Kidney (tissue), 10 donors: ENCODE measurements at regions not wholly inside any gene's neighbourhood (a gene's known extent, or its start where the extent isn't known, plus 50 kb on each side); places are given as distances from the start of the nearest gene placed in this dataset.
"Not testable (repeated sequence)": the region's sequence is repeated elsewhere in the genome, so short reads cannot be mapped to it uniquely, and the experiment has no call there.

Experiments used
- DNase-seq, 5 donors: peaks; one replicate each; pipeline ENCODE4 v3.0.0-alpha.2; 2013 to 2020
- FAIRE-seq: peaks from 2 replicates; lab custom pipeline; 2012; peaks lifted over from hg19 to GRCh38; lab: Jason Lieb, UNC
- H3K27ac ChIP-seq, 2 donors: one replicate each; pipeline ENCODE4 v1.7.0; 2013; ENCODE audit warnings: low read depth in 2 of 2, low read length in 2 of 2, inconsistent platforms in 1 of 2
- H3K27me3 ChIP-seq: one replicate; pipeline ENCODE4 v1.7.1; 2013; ENCODE audit warnings: low read length, inconsistent platforms; ENCODE audit not compliant: control insufficient read depth, insufficient read depth
- H3K36me3 ChIP-seq, 3 donors: one replicate each; pipeline versions ENCODE4 v1.7.0 to v1.7.1; 2013; ENCODE audit warnings: low read length in 3 of 3, control low read depth in 1 of 3, inconsistent platforms in 1 of 3; ENCODE audit not compliant: insufficient read depth in 3 of 3, control insufficient read depth in 2 of 3
- H3K4me1 ChIP-seq, 3 donors: one replicate each; pipeline versions ENCODE4 v1.7.0 to v1.7.1; 2013; ENCODE audit warnings: low read length in 3 of 3, inconsistent platforms in 1 of 3, low read depth in 1 of 3; ENCODE audit not compliant: control insufficient read depth in 2 of 3, insufficient read depth in 2 of 3
- H3K4me3 ChIP-seq, 3 donors: one replicate each; pipeline versions ENCODE4 v1.7.0 to v1.8.1; 2013; ENCODE audit warnings: low read length in 3 of 3, control low read depth in 1 of 3, inconsistent platforms in 1 of 3
- H3K9ac ChIP-seq, 3 donors: one replicate each; pipeline versions ENCODE4 v1.7.0 to v1.7.1; 2013; ENCODE audit warnings: low read length in 3 of 3, control low read depth in 1 of 3, inconsistent platforms in 1 of 3
- H3K9me3 ChIP-seq, 3 donors: one replicate each; pipeline versions ENCODE4 v1.7.0 to v1.7.1; 2013; ENCODE audit warnings: low read length in 3 of 3, control low read depth in 1 of 3, inconsistent platforms in 1 of 3; ENCODE audit not compliant: control insufficient read depth in 2 of 3, insufficient read depth in 1 of 3
- intact Hi-C: fragments of 100-400 bp; cut with DNase I; formaldehyde crosslinking; loops from one replicate; pipeline ENCODE4 v1.11.1; 2022
- donor health status: control.
- donor health status: control.
- donor health status: DM: yes; HTN: yes; CAD: no.
- donor health status: Normal renal cell carcinoma (clear cell type).

DNA sequence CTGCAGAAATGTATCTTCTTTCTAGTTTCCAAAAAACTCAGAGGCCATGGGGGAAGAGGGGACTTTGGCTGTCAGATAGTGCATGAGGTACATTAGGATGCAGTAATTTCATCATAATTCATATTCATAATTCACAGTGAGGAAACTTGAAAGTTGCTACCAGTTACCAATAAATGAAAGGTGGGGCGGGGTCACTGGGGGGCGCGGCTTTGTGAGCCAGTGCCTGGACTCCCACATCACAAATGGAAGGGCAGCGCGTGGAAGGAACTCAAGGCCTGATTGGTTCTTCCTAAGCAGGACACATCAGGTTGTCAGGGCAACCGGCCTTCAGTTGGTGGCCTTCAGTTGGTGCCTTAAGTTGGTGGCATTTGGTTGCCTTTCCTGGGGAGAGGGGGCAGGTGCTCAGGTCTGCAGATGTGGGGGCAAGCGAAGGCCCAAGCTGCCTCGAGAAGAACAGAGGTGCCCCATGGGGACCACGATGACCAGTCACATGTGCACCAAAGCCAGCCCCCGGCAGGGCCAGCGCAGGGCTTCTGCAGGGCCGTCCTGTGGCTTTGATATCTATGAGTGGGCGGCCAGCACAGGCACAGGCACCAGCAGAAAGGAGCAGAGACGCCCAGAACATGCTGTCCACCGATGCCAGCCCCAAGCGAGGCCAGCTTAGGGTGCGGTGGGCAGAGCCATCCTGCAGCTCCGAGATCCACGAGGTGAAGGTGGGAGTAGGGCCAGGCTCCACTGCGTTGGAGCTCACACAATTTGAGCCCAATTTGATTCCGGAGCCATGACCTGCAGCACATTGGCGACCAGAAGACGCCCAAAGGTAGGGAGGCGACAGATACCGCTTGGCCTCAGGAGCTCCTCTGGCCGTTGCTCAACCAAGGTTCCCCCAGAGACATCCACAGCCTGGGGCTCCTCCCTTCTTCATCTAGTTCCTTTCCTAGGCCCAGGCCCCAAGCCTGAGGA is 3248.2 kb upstream of the OR11H1 start:
- intact Hi-C loops, H3K4me1 ChIP-seq, H3K9me3 ChIP-seq, H3K36me3 ChIP-seq, FAIRE-seq, H3K9ac ChIP-seq, H3K27ac ChIP-seq, H3K4me3 ChIP-seq, H3K27me3 ChIP-seq: not testable (repeated sequence)
- DNase-seq: peak in 2 of 5 donors; percentile 19 to 50

DNA sequence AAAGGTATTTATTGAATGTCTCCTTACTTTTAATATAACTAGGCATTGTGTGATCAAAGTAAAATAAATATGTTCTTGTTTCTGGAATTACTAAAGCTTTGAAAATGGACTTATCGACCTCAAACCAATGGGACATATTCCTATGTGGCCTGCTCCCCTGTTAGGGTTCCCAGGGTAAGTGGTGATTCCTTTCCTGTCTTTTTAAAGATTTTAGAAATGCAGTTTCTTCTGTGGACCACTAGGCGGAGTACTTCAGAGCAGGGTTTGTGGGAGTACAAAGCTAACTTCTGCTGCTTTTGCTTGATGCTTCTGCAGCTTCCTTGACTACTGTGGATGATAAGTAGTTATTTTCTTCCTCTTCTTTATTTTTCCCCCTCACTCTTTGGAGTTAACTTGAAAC is 3243.3 kb upstream of the OR11H1 start:
- H3K27ac ChIP-seq, H3K4me1 ChIP-seq, H3K27me3 ChIP-seq, intact Hi-C loops, H3K4me3 ChIP-seq, H3K9ac ChIP-seq, H3K9me3 ChIP-seq, DNase-seq, H3K36me3 ChIP-seq, FAIRE-seq: not testable (repeated sequence)

DNA sequence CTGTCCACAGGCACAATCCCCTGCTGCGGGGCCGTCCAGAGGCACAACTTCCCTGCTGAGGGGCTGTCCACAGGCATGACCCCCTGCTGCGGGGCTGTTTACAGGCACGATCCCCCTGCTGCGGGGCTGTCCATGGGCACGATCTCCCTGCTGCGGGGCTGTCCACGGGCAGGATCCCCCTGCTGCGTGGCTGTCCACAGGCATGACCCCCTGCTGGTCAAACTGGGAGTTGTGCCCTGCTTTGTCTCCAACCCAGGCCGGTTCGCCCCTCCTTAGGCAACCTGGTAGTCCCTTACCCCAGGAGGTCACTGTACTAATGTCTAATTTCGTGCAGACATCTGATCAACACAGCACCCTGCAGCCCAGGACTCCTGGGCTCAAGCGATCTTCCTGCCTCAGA is 3230.6 kb upstream of the OR11H1 start:
- H3K4me3 ChIP-seq, intact Hi-C loops, H3K9ac ChIP-seq, H3K27me3 ChIP-seq, H3K27ac ChIP-seq, H3K9me3 ChIP-seq, H3K4me1 ChIP-seq, FAIRE-seq, H3K36me3 ChIP-seq: not testable (repeated sequence)
- peak in 1 of 5 donors; percentile 70 for DNase-seq
